ENCODE measurements at regions not wholly inside any gene's neighbourhood (a gene's known extent, or its start where the extent isn't known, plus 50 kb on each side); places are given as distances from the start of the nearest gene placed in this dataset.

- no peak for TF ChIP-seq CTCF (IDR thresholded peaks at IDR 0.05; ENCODE audit: low read depth, low read length, missing control alignments)
- no peak for DNase-seq (ENCODE audit: low read depth)
- no peak overlapping the region for H3K4me3 ChIP-seq (ENCODE audit: low read depth, low read length)
- in situ Hi-C loops (cut with HindIII; ENCODE audit: low sequenced_read_pairs), result no loop called here
These were observed 155.2 kb upstream of the PIK3R1 start for GRCh38 chr5:68060382-68060781.

- DNase-seq (ENCODE audit: low read depth), result no peak
- in situ Hi-C loops (cut with HindIII; ENCODE audit: low sequenced_read_pairs), result no loop called here
- no peak overlapping the region for H3K4me3 ChIP-seq (ENCODE audit: low read depth, low read length)
- TF ChIP-seq CTCF (IDR thresholded peaks at IDR 0.05; ENCODE audit: low read depth, low read length, missing control alignments), result no peak
These were observed 158.4 kb upstream of the PIK3R1 start for GRCh38 chr5:68057191-68057590.

GRCh38 chr5:68055686-68056085 lies 159.9 kb upstream of the PIK3R1 start:
- TF ChIP-seq CTCF (IDR thresholded peaks at IDR 0.05; ENCODE audit: low read depth, low read length, missing control alignments), result no peak
- no peak overlapping the region for H3K4me3 ChIP-seq (ENCODE audit: low read depth, low read length)
- in situ Hi-C loops (cut with HindIII; ENCODE audit: low sequenced_read_pairs), result no loop called here

GRCh38 chr5:68054638-68055037 lies 160.9 kb upstream of the PIK3R1 start:
- DNase-seq (ENCODE audit: low read depth), result no peak
- TF ChIP-seq CTCF (IDR thresholded peaks at IDR 0.05; ENCODE audit: low read depth, low read length, missing control alignments), result no peak
- no peak overlapping the region for H3K4me3 ChIP-seq (ENCODE audit: low read depth, low read length)
- in situ Hi-C loops (cut with HindIII; ENCODE audit: low sequenced_read_pairs), result no loop called here

More at GRCh38 chr5:68055686-68056085, 159.9 kb upstream of the PIK3R1 start:
- no peak for DNase-seq (ENCODE audit: low read depth)

- no peak overlapping the region for H3K4me3 ChIP-seq (ENCODE audit: low read depth, low read length)
- TF ChIP-seq CTCF (IDR thresholded peaks at IDR 0.05; ENCODE audit: low read depth, low read length, missing control alignments), result no peak
- in situ Hi-C loops (cut with HindIII; ENCODE audit: low sequenced_read_pairs), result no loop called here
- DNase-seq (ENCODE audit: low read depth), result no peak
These were observed 162.4 kb upstream of the PIK3R1 start for GRCh38 chr5:68053202-68053601.

- in situ Hi-C loops (cut with HindIII; ENCODE audit: low sequenced_read_pairs), result no loop called here
- no peak overlapping the region for H3K4me3 ChIP-seq (ENCODE audit: low read depth, low read length)
These were observed 166.4 kb upstream of the PIK3R1 start for GRCh38 chr5:68049053-68049713.

More at GRCh38 chr5:68049053-68049713, 166.4 kb upstream of the PIK3R1 start:
- peak; percentile 67 for DNase-seq (ENCODE audit: low read depth)
- no peak for TF ChIP-seq CTCF (IDR thresholded peaks at IDR 0.05; ENCODE audit: low read depth, low read length, missing control alignments)
